KMS-11 (cell line): ENCODE measurements at regions not wholly inside any gene's neighbourhood (a gene's known extent, or its start where the extent isn't known, plus 50 kb on each side); places are given as distances from the start of the nearest gene placed in this dataset.
A peak's percentile ranks its signal among the peaks of the same experiment; 100 is the strongest.

Experiments used
- H2AFZ ChIP-seq: fragments of 200-600 bp; sonication (generic); 2 replicates; pipeline ENCODE4 v1.6.1; 2016; ENCODE audit warnings: antibody characterized with exemption, mixed run types, low read depth
- H3K27ac ChIP-seq: fragments of 200-600 bp; sonication (generic); 2 replicates; pipeline ENCODE4 v1.6.1; 2016; ENCODE audit warnings: mild to moderate bottlenecking, mixed run types
- H3K27me3 ChIP-seq: fragments of 200-600 bp; sonication (generic); 2 replicates; pipeline ENCODE4 v1.6.1; 2017; ENCODE audit warnings: mild to moderate bottlenecking, low read depth, mixed run types, moderate library complexity; ENCODE audit not compliant: insufficient read depth
- H3K36me3 ChIP-seq: fragments of 200-600 bp; sonication (generic); 2 replicates; pipeline ENCODE4 v1.6.1; 2017; ENCODE audit warnings: mild to moderate bottlenecking, mixed run types; ENCODE audit not compliant: insufficient read depth
- H3K4me1 ChIP-seq: fragments of 200-600 bp; sonication (generic); 2 replicates; pipeline ENCODE4 v1.6.1; 2016; ENCODE audit warnings: mild to moderate bottlenecking, low read depth, mixed run types; ENCODE audit not compliant: poor library complexity, severe bottlenecking
- H3K4me2 ChIP-seq: fragments of 200-600 bp; sonication (generic); 2 replicates; pipeline ENCODE4 v1.7.0; 2016; ENCODE audit warnings: mild to moderate bottlenecking, mixed run types
- H3K4me3 ChIP-seq: fragments of 200-600 bp; sonication (generic); IDR thresholded peaks from 2 replicates; pipeline ENCODE4 v1.6.1; 2017; ENCODE audit warnings: low read depth, low read length, mixed read lengths; ENCODE audit not compliant: insufficient read depth
- H3K79me2 ChIP-seq: fragments of 200-600 bp; sonication (generic); 2 replicates; pipeline ENCODE4 v1.6.1; 2016; ENCODE audit warnings: low read depth, mixed run types; ENCODE audit not compliant: insufficient read depth
- H3K9ac ChIP-seq: fragments of 200-600 bp; sonication (generic); 2 replicates; pipeline ENCODE4 v1.6.1; 2016; ENCODE audit warnings: mild to moderate bottlenecking, mixed run types
- H4K20me1 ChIP-seq: fragments of 200-600 bp; sonication (generic); 2 replicates; pipeline ENCODE4 v1.6.1; 2016; ENCODE audit warnings: mild to moderate bottlenecking, mixed run types; ENCODE audit not compliant: insufficient read depth
- TF ChIP-seq, protein P1 (sequence below): fragments of 200-600 bp; sonication (generic); conservative IDR thresholded peaks from 2 replicates; pipeline ENCODE4 v1.6.1; 2017; ENCODE audit warnings: low read depth, mild to moderate bottlenecking, antibody characterized with exemption, low read length, moderate library complexity, mixed read lengths

- TF ChIP-seq, protein P1, sequence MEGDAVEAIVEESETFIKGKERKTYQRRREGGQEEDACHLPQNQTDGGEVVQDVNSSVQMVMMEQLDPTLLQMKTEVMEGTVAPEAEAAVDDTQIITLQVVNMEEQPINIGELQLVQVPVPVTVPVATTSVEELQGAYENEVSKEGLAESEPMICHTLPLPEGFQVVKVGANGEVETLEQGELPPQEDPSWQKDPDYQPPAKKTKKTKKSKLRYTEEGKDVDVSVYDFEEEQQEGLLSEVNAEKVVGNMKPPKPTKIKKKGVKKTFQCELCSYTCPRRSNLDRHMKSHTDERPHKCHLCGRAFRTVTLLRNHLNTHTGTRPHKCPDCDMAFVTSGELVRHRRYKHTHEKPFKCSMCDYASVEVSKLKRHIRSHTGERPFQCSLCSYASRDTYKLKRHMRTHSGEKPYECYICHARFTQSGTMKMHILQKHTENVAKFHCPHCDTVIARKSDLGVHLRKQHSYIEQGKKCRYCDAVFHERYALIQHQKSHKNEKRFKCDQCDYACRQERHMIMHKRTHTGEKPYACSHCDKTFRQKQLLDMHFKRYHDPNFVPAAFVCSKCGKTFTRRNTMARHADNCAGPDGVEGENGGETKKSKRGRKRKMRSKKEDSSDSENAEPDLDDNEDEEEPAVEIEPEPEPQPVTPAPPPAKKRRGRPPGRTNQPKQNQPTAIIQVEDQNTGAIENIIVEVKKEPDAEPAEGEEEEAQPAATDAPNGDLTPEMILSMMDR = no peak
- Histone ChIP-seq H3K36me3 (no peaks in the 10 kb centered on the region), H3K9ac (no peak overlapping the region), H3K4me3 (no peak overlapping the region), H3K27me3 (no peaks in the 10 kb centered on the region), H3K79me2 (no peaks in the 10 kb centered on the region), H3K27ac (no peak overlapping the region), H4K20me1 (no peaks in the 10 kb centered on the region), H2AFZ (no peak overlapping the region), H3K4me1 (no peaks in the 10 kb centered on the region), H3K4me2 (no peak overlapping the region)
These were observed 283.9 kb upstream of the TUT7 start for GRCh38 chr9:86638109-86638508.

GRCh38 chr9:86637515-86637914 lies 283.3 kb upstream of the TUT7 start:
- Histone ChIP-seq H3K4me1 (no peaks in the 10 kb centered on the region), H3K9ac (no peak overlapping the region), H3K4me3 (no peak overlapping the region), H3K79me2 (no peaks in the 10 kb centered on the region), H3K27me3 (no peaks in the 10 kb centered on the region), H4K20me1 (no peaks in the 10 kb centered on the region), H3K4me2 (no peak overlapping the region), H3K36me3 (no peaks in the 10 kb centered on the region), H2AFZ (no peak overlapping the region), H3K27ac (no peak overlapping the region)
- TF ChIP-seq, protein P1 = peak; percentile 56

- Histone ChIP-seq H3K4me2 (no peak overlapping the region), H3K9ac (no peak overlapping the region), H3K36me3 (no peaks in the 10 kb centered on the region), H3K4me3 (no peak overlapping the region), H3K27ac (no peak overlapping the region), H3K4me1 (no peaks in the 10 kb centered on the region), H4K20me1 (no peaks in the 10 kb centered on the region), H3K27me3 (no peaks in the 10 kb centered on the region), H3K79me2 (no peaks in the 10 kb centered on the region), H2AFZ (no peak overlapping the region)
- TF ChIP-seq, protein P1 = no peak
These were observed 282.3 kb upstream of the TUT7 start for GRCh38 chr9:86636519-86636918.

DNA sequence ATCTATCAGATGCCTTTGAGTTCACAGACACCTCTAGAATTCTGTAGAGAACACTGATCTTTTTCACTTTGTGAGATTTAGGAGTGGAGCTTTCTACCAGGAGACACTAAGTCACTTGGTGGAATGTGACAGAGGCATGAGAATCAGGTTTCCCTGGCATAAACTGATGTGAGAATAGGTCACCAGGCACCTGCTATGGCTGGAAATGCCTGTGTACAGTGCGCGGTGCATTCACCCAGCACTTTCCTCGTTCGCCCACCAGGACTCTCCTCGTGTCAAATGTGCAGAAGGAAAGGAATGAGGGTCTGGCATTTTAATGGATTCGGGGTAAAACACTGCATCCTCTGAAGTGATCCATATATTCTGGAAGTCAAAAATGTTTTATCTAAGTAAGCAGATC lies 281.8 kb upstream of the TUT7 start:
- no peak overlapping the region for H3K4me3 ChIP-seq
- no peak overlapping the region for H2AFZ ChIP-seq
- H4K20me1 ChIP-seq = no peaks in the 10 kb centered on the region
- no peak overlapping the region for H3K4me2 ChIP-seq
- H3K36me3 ChIP-seq = no peaks in the 10 kb centered on the region
- TF ChIP-seq, protein P1 = no peak
- no peaks in the 10 kb centered on the region for H3K27me3 ChIP-seq
- no peak overlapping the region for H3K9ac ChIP-seq
- H3K79me2 ChIP-seq = no peaks in the 10 kb centered on the region
- no peak overlapping the region for H3K27ac ChIP-seq
- H3K4me1 ChIP-seq = no peaks in the 10 kb centered on the region

GRCh38 chr9:86634501-86634900 lies 280.3 kb upstream of the TUT7 start:
- no peaks in the 10 kb centered on the region for H3K36me3 ChIP-seq
- H3K4me1 ChIP-seq = no peaks in the 10 kb centered on the region
- TF ChIP-seq, protein P1 = no peak
- H3K27ac ChIP-seq = no peak overlapping the region
- H4K20me1 ChIP-seq = no peaks in the 10 kb centered on the region
- H3K4me2 ChIP-seq = no peak overlapping the region
- no peaks in the 10 kb centered on the region for H3K27me3 ChIP-seq
- no peak overlapping the region for H3K9ac ChIP-seq
- H3K4me3 ChIP-seq = no peak overlapping the region
- H3K79me2 ChIP-seq = no peaks in the 10 kb centered on the region
- H2AFZ ChIP-seq = no peak overlapping the region
